GM12891 (cell line): ENCODE measurements at regions not wholly inside any gene's neighbourhood (a gene's known extent, or its start where the extent isn't known, plus 50 kb on each side); places are given as distances from the start of the nearest gene placed in this dataset.

Experiments
- PAX5 ChIP-seq: IDR thresholded peaks from 2 replicates; pipeline ENCODE4 v1.6.1; 2011; ENCODE audit warnings: low read length, moderate library complexity, mild to moderate bottlenecking; ENCODE audit not compliant: insufficient read depth, severe bottlenecking
- POLR2A ChIP-seq: IDR thresholded peaks from 2 replicates; pipeline ENCODE4 v1.6.1; 2011; ENCODE audit warnings: low read depth, low read length, control low read depth
- POLR2AphosphoS5 ChIP-seq: IDR thresholded peaks from 2 replicates; pipeline ENCODE4 v1.6.1; 2011; ENCODE audit warnings: low read depth, low read length, control low read depth
- SPI1 ChIP-seq: IDR thresholded peaks from 2 replicates; pipeline ENCODE4 v1.6.1; 2011; ENCODE audit warnings: low read depth, low read length, control low read depth
- TAF1 ChIP-seq: IDR thresholded peaks from 2 replicates; pipeline ENCODE4 v1.6.1; 2011; ENCODE audit warnings: low read depth, low read length, control low read depth

DNA sequence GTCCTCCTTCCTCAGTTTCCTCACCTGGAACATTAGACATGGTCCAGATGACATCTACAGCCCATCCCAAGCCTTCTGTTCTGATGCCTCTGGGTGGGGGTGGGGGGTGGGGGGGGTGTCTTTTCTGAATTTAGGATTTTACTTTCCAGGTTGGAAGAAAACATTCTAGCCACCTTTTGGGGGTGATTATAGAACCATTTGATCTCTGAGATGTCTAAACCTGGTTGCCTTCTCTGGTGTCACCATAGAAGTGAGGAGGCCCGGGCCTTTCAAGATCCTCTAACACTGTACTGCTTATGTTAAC, 411.0 kb upstream of the ZMIZ1 start:
- TF ChIP-seq POLR2AphosphoS5 (no peak), POLR2A (no peak), SPI1 (no peak), TAF1 (no peak), PAX5 (no peak)
